ENCODE measurements at regions not wholly inside any gene's neighbourhood (a gene's known extent, or its start where the extent isn't known, plus 50 kb on each side); places are given as distances from the start of the nearest gene placed in this dataset.

GRCh38 chr1:157442065-157442464, 110.2 kb downstream of the FCRL5 start:
- no peaks in the 10 kb centered on the region for H3K27me3 ChIP-seq (ENCODE audit: control insufficient read depth, insufficient read depth, low read length, poor library complexity, severe bottlenecking)
- DNase-seq = no peak
- no peak overlapping the region for H3K27ac ChIP-seq (ENCODE audit: low read depth, low read length)
- peak overlapping the region; percentile 72 for H3K27ac Mint-ChIP-seq
- H3K4me1 Mint-ChIP-seq = peaks cover 37% of the 10 kb centered on the region
- H3K4me1 ChIP-seq (ENCODE audit: control insufficient read depth, insufficient read depth, low read length) = peaks cover 17% of the 10 kb centered on the region
- no peak overlapping the region for H3K4me3 ChIP-seq (ENCODE audit: low read length)
- no peaks in the 10 kb centered on the region for H3K27me3 Mint-ChIP-seq (ENCODE audit: insufficient read depth)
- 89% methylated on average over 1 of the region's 1 CpG; no CpG with 5 or more reads in 1 of the 2 experiments for WGBS, 2 experiments (ENCODE audit: insufficient coverage in 1 of 2, insufficient read length in 1 of 2)
- H3K36me3 ChIP-seq (ENCODE audit: control insufficient read depth, insufficient read depth, low read length) = no peaks in the 10 kb centered on the region
- no peaks in the 10 kb centered on the region for H3K36me3 Mint-ChIP-seq (ENCODE audit: low read depth)
- peak overlapping the region; percentile 20 for H3K4me3 Mint-ChIP-seq
- H3K9me3 ChIP-seq (ENCODE audit: control insufficient read depth, low read length) = peaks cover 12% of the 10 kb centered on the region
- H3K9ac ChIP-seq (ENCODE audit: extremely low read depth, low read length, poor library complexity, severe bottlenecking) = no peak overlapping the region
- no peak for TF ChIP-seq CTCF (conservative IDR thresholded peaks at IDR 0.05)
- peaks cover 11% of the 10 kb centered on the region for H3K9me3 Mint-ChIP-seq

- H3K4me1 Mint-ChIP-seq = peaks cover 38% of the 10 kb centered on the region
- no peak overlapping the region for H3K27ac ChIP-seq (ENCODE audit: low read depth, low read length)
- H3K9ac ChIP-seq (ENCODE audit: extremely low read depth, low read length, poor library complexity, severe bottlenecking) = no peak overlapping the region
- H3K36me3 Mint-ChIP-seq (ENCODE audit: low read depth) = no peaks in the 10 kb centered on the region
- 90 to 94% methylated on average over 4 to 5 of the region's 5 CpGs for WGBS, 2 experiments (ENCODE audit: insufficient coverage in 1 of 2, insufficient read length in 1 of 2)
- peaks cover 5% of the 10 kb centered on the region for H3K9me3 ChIP-seq (ENCODE audit: control insufficient read depth, low read length)
- H3K27me3 Mint-ChIP-seq (ENCODE audit: insufficient read depth) = peaks cover under 1% of the 10 kb centered on the region
- H3K4me3 Mint-ChIP-seq = no peak overlapping the region
- no peak for TF ChIP-seq CTCF (conservative IDR thresholded peaks at IDR 0.05)
- no peak for DNase-seq
- no peak overlapping the region for H3K27ac Mint-ChIP-seq
- H3K4me3 ChIP-seq (ENCODE audit: low read length) = no peak overlapping the region
- H3K36me3 ChIP-seq (ENCODE audit: control insufficient read depth, insufficient read depth, low read length) = no peaks in the 10 kb centered on the region
- no peaks in the 10 kb centered on the region for H3K27me3 ChIP-seq (ENCODE audit: control insufficient read depth, insufficient read depth, low read length, poor library complexity, severe bottlenecking)
- peaks cover 5% of the 10 kb centered on the region for H3K9me3 Mint-ChIP-seq
- peaks cover 17% of the 10 kb centered on the region for H3K4me1 ChIP-seq (ENCODE audit: control insufficient read depth, insufficient read depth, low read length)
These were observed 112.9 kb downstream of the FCRL5 start for GRCh38 chr1:157439302-157439954.

- Mint-ChIP-seq H3K4me3 (no peak overlapping the region), H3K36me3 (ENCODE audit: low read depth) (no peaks in the 10 kb centered on the region), H3K4me1 (peaks cover 39% of the 10 kb centered on the region), H3K9me3 (peaks cover 8% of the 10 kb centered on the region), H3K27ac (no peak overlapping the region), H3K27me3 (ENCODE audit: insufficient read depth) (peaks cover 6% of the 10 kb centered on the region)
- Histone ChIP-seq H3K4me3 (ENCODE audit: low read length) (no peak overlapping the region), H3K4me1 (ENCODE audit: control insufficient read depth, insufficient read depth, low read length) (peaks cover 17% of the 10 kb centered on the region), H3K27me3 (ENCODE audit: control insufficient read depth, insufficient read depth, low read length, poor library complexity, severe bottlenecking) (no peaks in the 10 kb centered on the region), H3K27ac (ENCODE audit: low read depth, low read length) (no peak overlapping the region), H3K9ac (ENCODE audit: extremely low read depth, low read length, poor library complexity, severe bottlenecking) (no peak overlapping the region), H3K36me3 (ENCODE audit: control insufficient read depth, insufficient read depth, low read length) (no peaks in the 10 kb centered on the region), H3K9me3 (ENCODE audit: control insufficient read depth, low read length) (peaks cover 5% of the 10 kb centered on the region)
- DNase-seq = no peak
- no peak for TF ChIP-seq CTCF (conservative IDR thresholded peaks at IDR 0.05)
These were observed 113.7 kb downstream of the FCRL5 start for GRCh38 chr1:157438613-157439012.

Data from endodermal cell (in vitro differentiated cells).